OCI-LY7 (cell line): ENCODE measurements at regions not wholly inside any gene's neighbourhood (a gene's known extent, or its start where the extent isn't known, plus 50 kb on each side); places are given as distances from the start of the nearest gene placed in this dataset.

ENCODE experiments used
- EZH2phosphoT487 ChIP-seq: fragments of 200-600 bp; sonication (generic); IDR thresholded peaks from 2 replicates; pipeline ENCODE4 v1.6.1; 2018; ENCODE audit warnings: low read depth, borderline replicate concordance, mild to moderate bottlenecking, mixed run types, antibody characterized with exemption, low read length, moderate library complexity, mixed read lengths
- TF ChIP-seq, protein P1 (sequence below): fragments of 200-600 bp; sonication (generic); conservative IDR thresholded peaks from 2 replicates; pipeline ENCODE4 v1.5.1; 2014; ENCODE audit warnings: mild to moderate bottlenecking, antibody characterized with exemption, low read length, moderate library complexity, mixed read lengths

GRCh38 chr13:72634859-72635258 is 92.6 kb downstream of the MZT1 start:
- TF ChIP-seq, protein P1, sequence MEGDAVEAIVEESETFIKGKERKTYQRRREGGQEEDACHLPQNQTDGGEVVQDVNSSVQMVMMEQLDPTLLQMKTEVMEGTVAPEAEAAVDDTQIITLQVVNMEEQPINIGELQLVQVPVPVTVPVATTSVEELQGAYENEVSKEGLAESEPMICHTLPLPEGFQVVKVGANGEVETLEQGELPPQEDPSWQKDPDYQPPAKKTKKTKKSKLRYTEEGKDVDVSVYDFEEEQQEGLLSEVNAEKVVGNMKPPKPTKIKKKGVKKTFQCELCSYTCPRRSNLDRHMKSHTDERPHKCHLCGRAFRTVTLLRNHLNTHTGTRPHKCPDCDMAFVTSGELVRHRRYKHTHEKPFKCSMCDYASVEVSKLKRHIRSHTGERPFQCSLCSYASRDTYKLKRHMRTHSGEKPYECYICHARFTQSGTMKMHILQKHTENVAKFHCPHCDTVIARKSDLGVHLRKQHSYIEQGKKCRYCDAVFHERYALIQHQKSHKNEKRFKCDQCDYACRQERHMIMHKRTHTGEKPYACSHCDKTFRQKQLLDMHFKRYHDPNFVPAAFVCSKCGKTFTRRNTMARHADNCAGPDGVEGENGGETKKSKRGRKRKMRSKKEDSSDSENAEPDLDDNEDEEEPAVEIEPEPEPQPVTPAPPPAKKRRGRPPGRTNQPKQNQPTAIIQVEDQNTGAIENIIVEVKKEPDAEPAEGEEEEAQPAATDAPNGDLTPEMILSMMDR: no peak
- TF ChIP-seq EZH2phosphoT487: no peak
